Hepatocyte (in vitro differentiated cells): ENCODE measurements at regions not wholly inside any gene's neighbourhood (a gene's known extent, or its start where the extent isn't known, plus 50 kb on each side); places are given as distances from the start of the nearest gene placed in this dataset.

ENCODE experiments used
- CTCF ChIP-seq: fragments of 200-600 bp; sonication (generic); IDR thresholded peaks from 2 replicates; pipeline ENCODE4 v1.5.1; 2016; ENCODE audit warnings: antibody characterized with exemption, mild to moderate bottlenecking; ENCODE audit not compliant: poor library complexity
- EZH2 ChIP-seq: fragments of 200-600 bp; sonication (generic); IDR thresholded peaks from 2 replicates; pipeline ENCODE4 v1.6.1; 2016; ENCODE audit warnings: antibody characterized with exemption, mild to moderate bottlenecking, borderline replicate concordance
- EZH2phosphoT487 ChIP-seq: fragments of 200-600 bp; sonication (generic); IDR thresholded peaks from one replicate; pipeline ENCODE4 v1.6.1; 2018; ENCODE audit warnings: antibody characterized with exemption, mild to moderate bottlenecking, low read depth, moderate library complexity; ENCODE audit not compliant: unreplicated experiment, severe bottlenecking

GRCh38 chr6:8664700-8665099, 229.4 kb upstream of the SLC35B3 start:
- TF ChIP-seq CTCF = no peak
- TF ChIP-seq EZH2phosphoT487 = no peak
- TF ChIP-seq EZH2 = no peak
